ENCODE measurements at regions not wholly inside any gene's neighbourhood (a gene's known extent, or its start where the extent isn't known, plus 50 kb on each side); places are given as distances from the start of the nearest gene placed in this dataset.

DNA sequence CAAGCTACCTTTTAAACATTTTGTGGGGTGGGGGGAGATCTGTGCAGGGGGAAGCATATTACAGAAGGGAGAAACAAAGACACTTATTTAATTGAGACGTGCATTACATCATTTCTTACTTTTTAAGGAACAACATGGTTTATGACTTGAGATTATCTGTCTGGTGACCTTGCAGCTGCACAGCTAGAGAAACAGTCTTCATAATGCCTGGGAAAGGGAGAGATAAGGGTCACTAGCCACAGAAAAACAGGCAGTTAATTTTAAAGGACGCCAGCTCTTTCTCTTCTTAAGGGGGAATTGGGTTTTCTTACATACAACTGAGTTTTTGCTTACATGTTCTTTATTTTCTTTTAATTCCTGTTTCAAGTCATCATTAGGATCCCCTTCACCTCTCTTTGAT lies 147.9 kb downstream of the SST start:
- POLR2A ChIA-PET, result no interaction called here
- H3K9me3 ChIP-seq (ENCODE audit: control insufficient read depth, insufficient read depth, low read depth, low read length), result no peaks in the 10 kb centered on the region
- H3K4me3 ChIP-seq (ENCODE audit: low read depth, low read length), result no peak overlapping the region
- no peak overlapping the region for H3K27ac ChIP-seq (ENCODE audit: extremely low read depth, low read depth, low read length)
- CTCF ChIA-PET, result interaction anchor here (0.5 to 1.0 kb wide), 5 partner anchors 38 to 576 kb away, joined by 3 to 5 read pairs (median 4); no protein-coding TSS in a partner anchor
- TF ChIP-seq ZNF768 (tag by site-specific recombination; IDR thresholded peaks at IDR 0.05) (no peak), ZNF37A (tag by site-specific recombination; IDR thresholded peaks at IDR 0.05) (no peak), ZBTB7A (tag by site-specific recombination; IDR thresholded peaks at IDR 0.05; ENCODE audit: low read depth) (no peak), ZNF514 (tag by site-specific recombination; IDR thresholded peaks at IDR 0.05) (no peak), ZNF221 (tag by site-specific recombination; IDR thresholded peaks at IDR 0.05; ENCODE audit: borderline replicate concordance) (no peak), ZNF174 (tag by site-specific recombination; IDR thresholded peaks at IDR 0.05) (no peak), ZNF549 (tag by site-specific recombination; IDR thresholded peaks at IDR 0.05) (no peak), OSR2 (tag by site-specific recombination; IDR thresholded peaks at IDR 0.05) (no peak), ZNF416 (tag by site-specific recombination; IDR thresholded peaks at IDR 0.05) (no peak), ZNF18 (tag by site-specific recombination; IDR thresholded peaks at IDR 0.05) (no peak), ZNF366 (tag by site-specific recombination; conservative IDR thresholded peaks at IDR 0.05) (no peak)
- H3K4me1 ChIP-seq (ENCODE audit: control insufficient read depth, insufficient read depth, low read length), result no peaks in the 10 kb centered on the region
- H3K36me3 ChIP-seq (ENCODE audit: control insufficient read depth in 2 of 2, insufficient read depth in 1 of 2, low read length in 2 of 2), result no peaks in the 10 kb centered on the region

- Histone ChIP-seq H3K4me3 (ENCODE audit: low read depth, low read length) (no peak overlapping the region), H3K27ac (ENCODE audit: extremely low read depth, low read depth, low read length) (no peak overlapping the region)
Measured at GRCh38 chr3:187521546-187521945, 148.6 kb downstream of the SST start.

More at GRCh38 chr3:187521546-187521945, 148.6 kb downstream of the SST start:
- Histone ChIP-seq H3K36me3 (ENCODE audit: control insufficient read depth in 2 of 2, insufficient read depth in 1 of 2, low read length in 2 of 2) (no peaks in the 10 kb centered on the region), H3K4me1 (ENCODE audit: control insufficient read depth, insufficient read depth, low read length) (no peaks in the 10 kb centered on the region), H3K9me3 (ENCODE audit: control insufficient read depth, insufficient read depth, low read depth, low read length) (no peaks in the 10 kb centered on the region)
- ChIA-PET POLR2A (no interaction called here), CTCF (interaction anchor here (0.5 to 0.6 kb wide), 2 partner anchors 145 to 437 kb away, joined by 3 to 4 read pairs; no protein-coding TSS in a partner anchor)
- TF ChIP-seq, protein P1, sequence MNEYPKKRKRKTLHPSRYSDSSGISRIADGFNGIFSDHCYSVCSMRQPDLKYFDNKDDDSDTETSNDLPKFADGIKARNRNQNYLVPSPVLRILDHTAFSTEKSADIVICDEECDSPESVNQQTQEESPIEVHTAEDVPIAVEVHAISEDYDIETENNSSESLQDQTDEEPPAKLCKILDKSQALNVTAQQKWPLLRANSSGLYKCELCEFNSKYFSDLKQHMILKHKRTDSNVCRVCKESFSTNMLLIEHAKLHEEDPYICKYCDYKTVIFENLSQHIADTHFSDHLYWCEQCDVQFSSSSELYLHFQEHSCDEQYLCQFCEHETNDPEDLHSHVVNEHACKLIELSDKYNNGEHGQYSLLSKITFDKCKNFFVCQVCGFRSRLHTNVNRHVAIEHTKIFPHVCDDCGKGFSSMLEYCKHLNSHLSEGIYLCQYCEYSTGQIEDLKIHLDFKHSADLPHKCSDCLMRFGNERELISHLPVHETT (tag by site-specific recombination; IDR thresholded peaks at IDR 0.05), result no peak
- TF ChIP-seq ZNF239 (tag by site-specific recombination; IDR thresholded peaks at IDR 0.05) (no peak), ZNF658 (tag by site-specific recombination; IDR thresholded peaks at IDR 0.05) (no peak), TRIM28 (IDR thresholded peaks at IDR 0.05; ENCODE audit: borderline replicate concordance, low read length) (no peak), YY2 (tag by site-specific recombination; IDR thresholded peaks at IDR 0.05) (no peak), ZNF558 (tag by site-specific recombination; IDR thresholded peaks at IDR 0.05) (no peak), KLF9 (tag by site-specific recombination; IDR thresholded peaks at IDR 0.05; ENCODE audit: low read depth) (no peak), ZNF585B (tag by site-specific recombination; IDR thresholded peaks at IDR 0.05) (no peak), ZNF311 (tag by site-specific recombination; IDR thresholded peaks at IDR 0.05; ENCODE audit: borderline replicate concordance) (no peak)
- TF ChIP-seq, protein P2, sequence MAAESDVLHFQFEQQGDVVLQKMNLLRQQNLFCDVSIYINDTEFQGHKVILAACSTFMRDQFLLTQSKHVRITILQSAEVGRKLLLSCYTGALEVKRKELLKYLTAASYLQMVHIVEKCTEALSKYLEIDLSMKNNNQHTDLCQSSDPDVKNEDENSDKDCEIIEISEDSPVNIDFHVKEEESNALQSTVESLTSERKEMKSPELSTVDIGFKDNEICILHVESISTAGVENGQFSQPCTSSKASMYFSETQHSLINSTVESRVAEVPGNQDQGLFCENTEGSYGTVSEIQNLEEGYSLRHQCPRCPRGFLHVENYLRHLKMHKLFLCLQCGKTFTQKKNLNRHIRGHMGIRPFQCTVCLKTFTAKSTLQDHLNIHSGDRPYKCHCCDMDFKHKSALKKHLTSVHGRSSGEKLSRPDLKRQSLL (tag by site-specific recombination; IDR thresholded peaks at IDR 0.05), result no peak
- TF ChIP-seq, protein P3, sequence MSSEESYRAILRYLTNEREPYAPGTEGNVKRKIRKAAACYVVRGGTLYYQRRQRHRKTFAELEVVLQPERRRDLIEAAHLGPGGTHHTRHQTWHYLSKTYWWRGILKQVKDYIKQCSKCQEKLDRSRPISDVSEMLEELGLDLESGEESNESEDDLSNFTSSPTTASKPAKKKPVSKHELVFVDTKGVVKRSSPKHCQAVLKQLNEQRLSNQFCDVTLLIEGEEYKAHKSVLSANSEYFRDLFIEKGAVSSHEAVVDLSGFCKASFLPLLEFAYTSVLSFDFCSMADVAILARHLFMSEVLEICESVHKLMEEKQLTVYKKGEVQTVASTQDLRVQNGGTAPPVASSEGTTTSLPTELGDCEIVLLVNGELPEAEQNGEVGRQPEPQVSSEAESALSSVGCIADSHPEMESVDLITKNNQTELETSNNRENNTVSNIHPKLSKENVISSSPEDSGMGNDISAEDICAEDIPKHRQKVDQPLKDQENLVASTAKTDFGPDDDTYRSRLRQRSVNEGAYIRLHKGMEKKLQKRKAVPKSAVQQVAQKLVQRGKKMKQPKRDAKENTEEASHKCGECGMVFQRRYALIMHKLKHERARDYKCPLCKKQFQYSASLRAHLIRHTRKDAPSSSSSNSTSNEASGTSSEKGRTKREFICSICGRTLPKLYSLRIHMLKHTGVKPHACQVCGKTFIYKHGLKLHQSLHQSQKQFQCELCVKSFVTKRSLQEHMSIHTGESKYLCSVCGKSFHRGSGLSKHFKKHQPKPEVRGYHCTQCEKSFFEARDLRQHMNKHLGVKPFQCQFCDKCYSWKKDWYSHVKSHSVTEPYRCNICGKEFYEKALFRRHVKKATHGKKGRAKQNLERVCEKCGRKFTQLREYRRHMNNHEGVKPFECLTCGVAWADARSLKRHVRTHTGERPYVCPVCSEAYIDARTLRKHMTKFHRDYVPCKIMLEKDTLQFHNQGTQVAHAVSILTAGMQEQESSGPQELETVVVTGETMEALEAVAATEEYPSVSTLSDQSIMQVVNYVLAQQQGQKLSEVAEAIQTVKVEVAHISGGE (tag by site-specific recombination; conservative IDR thresholded peaks at IDR 0.05; ENCODE audit: low read depth), result no peak

Measured in HEK293 (cell line).